ENCODE measurements at regions not wholly inside any gene's neighbourhood (a gene's known extent, or its start where the extent isn't known, plus 50 kb on each side); places are given as distances from the start of the nearest gene placed in this dataset.

DNA sequence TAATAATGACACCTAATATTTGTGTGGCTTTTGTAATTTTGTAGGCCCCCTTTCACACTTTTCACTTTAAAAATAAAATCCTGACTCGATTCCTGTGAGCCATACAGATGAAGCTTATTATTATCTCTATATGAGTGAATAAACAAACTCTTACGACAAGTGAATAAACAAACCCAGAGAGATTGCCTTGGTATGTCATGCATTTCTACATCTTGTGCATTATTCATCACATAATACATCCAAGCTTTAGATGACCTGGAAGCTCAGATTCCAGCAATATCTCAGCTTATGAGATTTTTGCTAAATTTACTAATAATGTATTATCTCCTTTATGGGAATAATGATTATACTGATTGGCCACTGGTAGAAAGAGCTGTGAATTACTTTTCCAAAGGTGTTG, 248.2 kb downstream of the TBX18 start:
- BruUV-seq (replicated peaks), result no TSS peak
- ChIA-PET CTCF (no interaction called here), POLR2A (ENCODE audit: low non-redundant PET) (no interaction called here)
- Histone ChIP-seq H3K4me1 (ENCODE audit: insufficient read depth, low read length, poor library complexity, severe bottlenecking) (no peaks in the 10 kb centered on the region), H3K27ac (ENCODE audit: low read depth, low read length, poor library complexity, severe bottlenecking) (no peak overlapping the region), H3K9me3 (ENCODE audit: low read depth, low read length, poor library complexity, severe bottlenecking) (no peaks in the 10 kb centered on the region), H3K36me3 (ENCODE audit: insufficient read depth, low read length, poor library complexity, severe bottlenecking) (no peaks in the 10 kb centered on the region), H3K4me3 (ENCODE audit: low read depth, low read length, poor library complexity, severe bottlenecking) (no peak overlapping the region), H3K27me3 (replicated peaks; ENCODE audit: insufficient read depth, low read depth, low read length, poor library complexity) (no peaks in the 10 kb centered on the region)
- no peak for TF ChIP-seq EZH2 (IDR thresholded peaks at IDR 0.05; ENCODE audit: borderline replicate concordance, low read depth, low read length, poor library complexity, severe bottlenecking)
- TF ChIP-seq, protein P1, sequence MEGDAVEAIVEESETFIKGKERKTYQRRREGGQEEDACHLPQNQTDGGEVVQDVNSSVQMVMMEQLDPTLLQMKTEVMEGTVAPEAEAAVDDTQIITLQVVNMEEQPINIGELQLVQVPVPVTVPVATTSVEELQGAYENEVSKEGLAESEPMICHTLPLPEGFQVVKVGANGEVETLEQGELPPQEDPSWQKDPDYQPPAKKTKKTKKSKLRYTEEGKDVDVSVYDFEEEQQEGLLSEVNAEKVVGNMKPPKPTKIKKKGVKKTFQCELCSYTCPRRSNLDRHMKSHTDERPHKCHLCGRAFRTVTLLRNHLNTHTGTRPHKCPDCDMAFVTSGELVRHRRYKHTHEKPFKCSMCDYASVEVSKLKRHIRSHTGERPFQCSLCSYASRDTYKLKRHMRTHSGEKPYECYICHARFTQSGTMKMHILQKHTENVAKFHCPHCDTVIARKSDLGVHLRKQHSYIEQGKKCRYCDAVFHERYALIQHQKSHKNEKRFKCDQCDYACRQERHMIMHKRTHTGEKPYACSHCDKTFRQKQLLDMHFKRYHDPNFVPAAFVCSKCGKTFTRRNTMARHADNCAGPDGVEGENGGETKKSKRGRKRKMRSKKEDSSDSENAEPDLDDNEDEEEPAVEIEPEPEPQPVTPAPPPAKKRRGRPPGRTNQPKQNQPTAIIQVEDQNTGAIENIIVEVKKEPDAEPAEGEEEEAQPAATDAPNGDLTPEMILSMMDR (conservative IDR thresholded peaks at IDR 0.05; ENCODE audit: low read depth, low read length), result no peak
- no peak for DNase-seq (ENCODE audit: low spot score)
- intact Hi-C loops (cut with micrococcal nuclease; ENCODE audit: unreplicated experiment), result no loop called here

DNA sequence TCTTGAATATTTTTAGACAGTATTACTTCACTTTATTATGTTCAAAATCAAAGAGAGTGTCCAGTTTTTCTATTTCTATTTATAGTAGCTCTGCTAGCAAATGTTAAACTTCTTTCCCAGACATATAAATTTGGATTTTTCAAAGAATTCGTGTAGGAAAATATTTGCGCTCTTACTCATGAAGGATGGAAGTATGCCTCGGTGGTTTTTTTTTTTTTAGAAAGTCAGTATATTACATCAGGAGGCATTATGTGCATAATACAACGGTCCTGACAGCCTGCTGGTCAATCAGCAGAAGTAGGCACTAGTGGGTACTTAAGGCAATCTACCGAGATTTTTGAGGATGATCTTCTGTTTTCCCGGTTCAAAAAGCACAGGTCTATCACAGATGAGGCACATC, 249.3 kb downstream of the TBX18 start:
- no peaks in the 10 kb centered on the region for H3K27me3 ChIP-seq (replicated peaks; ENCODE audit: insufficient read depth, low read depth, low read length, poor library complexity)
- CTCF ChIA-PET, result no interaction called here
- no peaks in the 10 kb centered on the region for H3K9me3 ChIP-seq (ENCODE audit: low read depth, low read length, poor library complexity, severe bottlenecking)
- H3K27ac ChIP-seq (ENCODE audit: low read depth, low read length, poor library complexity, severe bottlenecking), result no peak overlapping the region
- no peak for TF ChIP-seq EZH2 (IDR thresholded peaks at IDR 0.05; ENCODE audit: borderline replicate concordance, low read depth, low read length, poor library complexity, severe bottlenecking)
- TF ChIP-seq, protein P1 (conservative IDR thresholded peaks at IDR 0.05; ENCODE audit: low read depth, low read length), result no peak
- intact Hi-C loops (cut with micrococcal nuclease; ENCODE audit: unreplicated experiment), result no loop called here
- BruUV-seq (replicated peaks), result no TSS peak
- POLR2A ChIA-PET (ENCODE audit: low non-redundant PET), result no interaction called here
- H3K4me3 ChIP-seq (ENCODE audit: low read depth, low read length, poor library complexity, severe bottlenecking), result no peak overlapping the region
- H3K4me1 ChIP-seq (ENCODE audit: insufficient read depth, low read length, poor library complexity, severe bottlenecking), result no peaks in the 10 kb centered on the region
- DNase-seq (ENCODE audit: low spot score), result no peak
- no peaks in the 10 kb centered on the region for H3K36me3 ChIP-seq (ENCODE audit: insufficient read depth, low read length, poor library complexity, severe bottlenecking)

DNA sequence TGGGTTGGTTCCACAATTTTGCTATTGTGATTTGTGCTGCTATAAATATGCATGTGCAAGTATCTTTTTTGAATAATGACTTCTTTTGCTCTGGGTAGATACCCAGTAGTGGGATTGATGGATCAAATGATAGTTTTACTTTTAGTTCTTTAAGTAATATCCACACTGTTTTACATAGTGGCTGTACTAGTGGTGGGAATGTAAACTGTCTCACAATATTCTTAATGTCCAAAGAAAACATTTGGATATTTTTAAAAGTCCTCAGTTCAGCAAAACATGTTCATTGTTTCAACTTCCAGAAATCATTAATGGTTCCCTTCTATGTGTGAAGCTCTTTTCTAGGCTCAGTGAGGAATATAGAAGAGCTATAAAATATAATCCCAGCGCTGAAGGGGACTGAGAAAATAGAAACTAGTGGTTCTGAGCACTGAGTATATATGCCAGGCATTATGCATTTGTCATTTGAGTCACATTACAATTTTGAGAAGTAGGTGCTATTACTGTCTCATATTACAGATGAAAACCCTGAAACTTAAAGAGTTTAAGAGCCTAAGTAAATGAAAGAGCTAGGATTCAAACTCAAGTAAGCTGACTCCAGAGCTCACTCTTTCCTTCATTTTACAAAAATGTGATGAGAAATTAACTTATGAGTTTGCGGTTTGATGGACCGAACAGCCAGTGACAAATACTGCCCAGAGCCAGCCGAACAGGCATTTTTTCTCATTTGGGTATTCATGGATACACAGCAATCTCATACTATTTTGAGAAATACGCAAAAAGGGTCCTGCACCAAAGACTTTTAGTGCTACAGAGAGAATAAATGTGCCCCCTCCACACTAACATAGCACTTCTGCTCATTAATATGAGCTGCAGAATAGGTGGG, 250.1 kb downstream of the TBX18 start:
- Histone ChIP-seq H3K9me3 (ENCODE audit: low read depth, low read length, poor library complexity, severe bottlenecking) (no peaks in the 10 kb centered on the region), H3K4me3 (ENCODE audit: low read depth, low read length, poor library complexity, severe bottlenecking) (no peak overlapping the region), H3K4me1 (ENCODE audit: insufficient read depth, low read length, poor library complexity, severe bottlenecking) (no peaks in the 10 kb centered on the region), H3K27ac (ENCODE audit: low read depth, low read length, poor library complexity, severe bottlenecking) (no peak overlapping the region), H3K36me3 (ENCODE audit: insufficient read depth, low read length, poor library complexity, severe bottlenecking) (no peaks in the 10 kb centered on the region), H3K27me3 (replicated peaks; ENCODE audit: insufficient read depth, low read depth, low read length, poor library complexity) (no peaks in the 10 kb centered on the region)
- TF ChIP-seq, protein P1 (conservative IDR thresholded peaks at IDR 0.05; ENCODE audit: low read depth, low read length), result no peak
- no peak for TF ChIP-seq EZH2 (IDR thresholded peaks at IDR 0.05; ENCODE audit: borderline replicate concordance, low read depth, low read length, poor library complexity, severe bottlenecking)
- POLR2A ChIA-PET (ENCODE audit: low non-redundant PET), result no interaction called here
- CTCF ChIA-PET, result no interaction called here
- DNase-seq (ENCODE audit: low spot score), result no peak
- BruUV-seq (replicated peaks), result no TSS peak
- intact Hi-C loops (cut with micrococcal nuclease; ENCODE audit: unreplicated experiment), result no loop called here

Data from A673 (cell line).